Medulla oblongata (tissue), 1 donor: ENCODE measurements at regions not wholly inside any gene's neighbourhood (a gene's known extent, or its start where the extent isn't known, plus 50 kb on each side); places are given as distances from the start of the nearest gene placed in this dataset.
A peak's percentile ranks its signal among the peaks of the same experiment; 100 is the strongest.

Source experiments
- DNase-seq: peaks from one replicate; pipeline ENCODE4 v3.0.0-alpha.2; 2015; ENCODE audit errors: extremely low spot score

GRCh38 chr9:95670122-95670521 lies 153.4 kb upstream of the PTCH1 start:
- no peak for DNase-seq

- DNase-seq: no peak
Measured at GRCh38 chr9:95669253-95669652, 152.5 kb upstream of the PTCH1 start.

GRCh38 chr9:95667789-95668188 lies 151.0 kb upstream of the PTCH1 start:
- DNase-seq: no peak

GRCh38 chr9:95666785-95667155 lies 150.0 kb upstream of the PTCH1 start:
- DNase-seq: no peak

- DNase-seq: peak; percentile 16
Measured at GRCh38 chr9:95666096-95666784, 149.5 kb upstream of the PTCH1 start.

GRCh38 chr9:95653246-95653645 lies 136.5 kb upstream of the PTCH1 start:
- no peak for DNase-seq

GRCh38 chr9:95650720-95651119 lies 133.9 kb upstream of the PTCH1 start:
- DNase-seq: no peak

GRCh38 chr9:95649801-95650213 lies 133.0 kb upstream of the PTCH1 start:
- no peak for DNase-seq

GRCh38 chr9:95648225-95648624 lies 131.5 kb upstream of the PTCH1 start:
- DNase-seq: no peak

GRCh38 chr9:95645992-95646391 lies 129.2 kb upstream of the PTCH1 start:
- peak; percentile 4 for DNase-seq

- no peak for DNase-seq
Measured at GRCh38 chr9:95645579-95645978, 128.8 kb upstream of the PTCH1 start.

- no peak for DNase-seq
Measured at GRCh38 chr9:95644377-95644776, 127.6 kb upstream of the PTCH1 start.

GRCh38 chr9:95643619-95644018 lies 126.8 kb upstream of the PTCH1 start:
- no peak for DNase-seq

GRCh38 chr9:95642189-95642588 lies 125.4 kb upstream of the PTCH1 start:
- DNase-seq: no peak

GRCh38 chr9:95641586-95641985 lies 124.8 kb upstream of the PTCH1 start:
- DNase-seq: no peak

- DNase-seq: no peak
Measured at GRCh38 chr9:95640336-95640735, 123.6 kb upstream of the PTCH1 start.

GRCh38 chr9:95635986-95636671 lies 119.4 kb upstream of the PTCH1 start:
- DNase-seq: no peak

GRCh38 chr9:95634536-95634935 lies 117.8 kb upstream of the PTCH1 start:
- DNase-seq: no peak

- DNase-seq: no peak
Measured at GRCh38 chr9:95634114-95634513, 117.3 kb upstream of the PTCH1 start.

- DNase-seq: no peak
Measured at GRCh38 chr9:95629585-95629984, 112.8 kb upstream of the PTCH1 start.

- DNase-seq: no peak
Measured at GRCh38 chr9:95627802-95628201, 111.0 kb upstream of the PTCH1 start.

- peak; percentile 16 for DNase-seq
Measured at GRCh38 chr9:95626885-95627558, 110.3 kb upstream of the PTCH1 start.

- no peak for DNase-seq
Measured at GRCh38 chr9:95626341-95626740, 109.6 kb upstream of the PTCH1 start.
